Activated CD8-positive, alpha-beta T cell treated with anti-CD3 and anti-CD28 coated beads for 36 hours (primary cell): ENCODE measurements at regions not wholly inside any gene's neighbourhood (a gene's known extent, or its start where the extent isn't known, plus 50 kb on each side); places are given as distances from the start of the nearest gene placed in this dataset.

Experiments
- ATAC-seq: fragments of 200-7000 bp; cut with Tn5 transposase; one replicate; pipeline ENCODE4 v1.10.0; 2021; ENCODE audit warnings: mild to moderate bottlenecking, moderate library complexity
- CTCF ChIA-PET: fragments of 350-600 bp; sonication (Branson Sonifier 250); formaldehyde crosslinking; loops from one replicate; lab custom pipeline; 2021; ENCODE audit warnings: antibody characterized with exemption; lab: Charles Lee
- POLR2A ChIA-PET: fragments of 350-600 bp; sonication (Branson Sonifier 250); formaldehyde crosslinking; loops from one replicate; lab custom pipeline; 2021; ENCODE audit warnings: antibody characterized with exemption; lab: Charles Lee
- DNase-seq: peaks from one replicate; pipeline ENCODE4 v3.0.0-alpha.2; 2020
- H3K27ac Mint-ChIP-seq: one replicate; pipeline ENCODE4 v1.8.0; 2021; ENCODE audit warnings: mild to moderate bottlenecking, mixed read lengths
- H3K27me3 Mint-ChIP-seq: one replicate; pipeline ENCODE4 v1.8.0; 2021; ENCODE audit warnings: mixed read lengths
- H3K36me3 Mint-ChIP-seq: one replicate; pipeline ENCODE4 v1.8.0; 2021; ENCODE audit warnings: low read depth, mixed read lengths
- H3K4me1 Mint-ChIP-seq: one replicate; pipeline ENCODE4 v1.8.0; 2021; ENCODE audit warnings: low read depth, mixed read lengths
- H3K4me3 Mint-ChIP-seq: one replicate; pipeline ENCODE4 v1.8.0; 2021; ENCODE audit warnings: mild to moderate bottlenecking, moderate library complexity, mixed read lengths
- H3K9me3 Mint-ChIP-seq: one replicate; pipeline ENCODE4 v1.8.0; 2021; ENCODE audit warnings: mixed read lengths
- intact Hi-C: fragments of 100-400 bp; cut with micrococcal nuclease; formaldehyde crosslinking; loops from one replicate; pipeline ENCODE4 v1.10.0; 2022
- TF ChIP-seq, protein P1 (sequence below): fragments of 200-600 bp; IDR thresholded peaks from one replicate; pipeline ENCODE4 v1.8.0; 2022; ENCODE audit warnings: antibody characterized with exemption, mild to moderate bottlenecking

DNA sequence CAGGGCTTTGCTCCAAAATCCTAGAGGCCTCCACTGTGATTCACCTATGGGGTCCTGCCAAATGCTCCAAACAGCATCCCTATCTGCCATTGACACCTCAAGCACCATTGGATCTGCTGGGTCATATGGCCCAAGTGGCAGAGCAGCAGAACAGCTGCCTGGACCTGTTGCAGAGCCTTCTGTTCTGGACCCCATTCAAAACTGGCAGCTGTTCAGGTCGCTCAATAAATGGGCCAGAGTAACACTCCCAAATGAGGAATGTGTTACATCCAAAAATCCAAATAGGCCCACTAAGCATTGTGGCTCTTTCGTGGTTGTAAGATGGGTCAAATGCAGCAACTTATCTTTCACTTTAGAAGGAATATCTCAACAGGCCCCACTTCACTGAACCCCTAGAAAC is 783.6 kb downstream of the DCDC2C start:
- H3K4me3 Mint-ChIP-seq = no peak overlapping the region
- intact Hi-C loops = no loop called here
- peaks cover 23% of the 10 kb centered on the region for H3K9me3 Mint-ChIP-seq
- ATAC-seq (no peak), DNase-seq (no peak)
- no peaks in the 10 kb centered on the region for H3K4me1 Mint-ChIP-seq
- TF ChIP-seq, protein P1, sequence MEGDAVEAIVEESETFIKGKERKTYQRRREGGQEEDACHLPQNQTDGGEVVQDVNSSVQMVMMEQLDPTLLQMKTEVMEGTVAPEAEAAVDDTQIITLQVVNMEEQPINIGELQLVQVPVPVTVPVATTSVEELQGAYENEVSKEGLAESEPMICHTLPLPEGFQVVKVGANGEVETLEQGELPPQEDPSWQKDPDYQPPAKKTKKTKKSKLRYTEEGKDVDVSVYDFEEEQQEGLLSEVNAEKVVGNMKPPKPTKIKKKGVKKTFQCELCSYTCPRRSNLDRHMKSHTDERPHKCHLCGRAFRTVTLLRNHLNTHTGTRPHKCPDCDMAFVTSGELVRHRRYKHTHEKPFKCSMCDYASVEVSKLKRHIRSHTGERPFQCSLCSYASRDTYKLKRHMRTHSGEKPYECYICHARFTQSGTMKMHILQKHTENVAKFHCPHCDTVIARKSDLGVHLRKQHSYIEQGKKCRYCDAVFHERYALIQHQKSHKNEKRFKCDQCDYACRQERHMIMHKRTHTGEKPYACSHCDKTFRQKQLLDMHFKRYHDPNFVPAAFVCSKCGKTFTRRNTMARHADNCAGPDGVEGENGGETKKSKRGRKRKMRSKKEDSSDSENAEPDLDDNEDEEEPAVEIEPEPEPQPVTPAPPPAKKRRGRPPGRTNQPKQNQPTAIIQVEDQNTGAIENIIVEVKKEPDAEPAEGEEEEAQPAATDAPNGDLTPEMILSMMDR = no peak
- POLR2A ChIA-PET = no interaction called here
- H3K27ac Mint-ChIP-seq = no peak overlapping the region
- no peaks in the 10 kb centered on the region for H3K36me3 Mint-ChIP-seq
- CTCF ChIA-PET = no interaction called here
- no peaks in the 10 kb centered on the region for H3K27me3 Mint-ChIP-seq

DNA sequence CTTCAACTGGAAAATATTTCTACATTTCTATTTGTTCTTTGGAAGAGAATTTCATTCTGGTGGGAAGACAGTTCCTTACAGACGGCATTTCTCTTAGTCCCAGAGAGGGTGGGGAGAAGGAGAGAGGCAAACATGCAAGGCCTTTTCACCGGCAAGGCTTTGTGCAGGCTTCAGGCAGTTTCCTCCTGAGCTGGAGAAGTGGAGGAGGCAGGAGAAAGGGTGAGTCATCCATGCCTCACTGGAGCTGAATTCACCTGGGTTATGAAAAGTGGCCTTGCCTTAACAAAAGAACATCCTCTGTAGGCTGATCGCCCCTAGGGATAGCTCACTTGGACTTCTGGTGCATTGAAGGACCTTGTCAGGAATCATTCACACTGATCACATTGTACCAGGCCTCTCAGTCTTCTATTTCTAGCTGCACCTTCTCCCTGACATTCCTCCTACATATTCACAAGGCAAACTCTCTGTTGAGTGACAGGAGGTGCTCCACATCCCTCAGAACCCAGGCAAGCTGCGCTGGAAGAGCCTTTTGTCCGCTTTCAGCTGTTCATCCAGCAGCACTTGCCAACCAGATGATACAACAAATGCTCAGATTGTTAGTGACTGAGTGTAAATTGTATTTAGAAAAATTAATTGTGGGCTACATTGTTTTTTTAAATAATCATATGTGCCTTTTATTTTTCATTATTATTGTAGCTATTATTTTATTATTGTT is 796.1 kb downstream of the DCDC2C start:
- no peak for ATAC-seq
- TF ChIP-seq, protein P1 = no peak
- CTCF ChIA-PET = no interaction called here
- no peaks in the 10 kb centered on the region for H3K36me3 Mint-ChIP-seq
- no peaks in the 10 kb centered on the region for H3K27me3 Mint-ChIP-seq
- no peak for DNase-seq
- H3K27ac Mint-ChIP-seq = no peak overlapping the region
- peaks cover 4% of the 10 kb centered on the region for H3K9me3 Mint-ChIP-seq
- intact Hi-C loops = no loop called here
- H3K4me3 Mint-ChIP-seq = no peak overlapping the region
- POLR2A ChIA-PET = no interaction called here
- H3K4me1 Mint-ChIP-seq = no peaks in the 10 kb centered on the region

DNA sequence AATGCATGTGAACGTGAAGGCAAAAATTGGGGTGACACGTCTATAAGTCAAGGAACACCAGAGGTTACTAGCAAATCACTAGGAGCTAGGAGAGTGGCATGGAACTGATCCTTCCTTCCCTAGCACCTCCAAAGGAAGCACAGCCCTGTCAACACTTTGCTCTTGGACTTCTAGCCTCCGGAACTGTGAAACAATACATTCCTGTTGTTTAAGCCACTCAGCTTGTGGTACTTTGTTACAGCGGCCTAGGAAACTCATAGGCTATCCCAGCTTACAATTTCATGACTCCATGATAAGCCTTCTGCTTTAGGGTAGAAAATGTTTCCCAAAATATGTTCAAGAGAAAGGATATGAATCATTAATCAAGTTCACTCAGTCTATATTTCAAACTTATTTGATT is 798.1 kb downstream of the DCDC2C start:
- H3K9me3 Mint-ChIP-seq = peaks cover 4% of the 10 kb centered on the region
- H3K36me3 Mint-ChIP-seq = no peaks in the 10 kb centered on the region
- H3K27ac Mint-ChIP-seq = no peak overlapping the region
- TF ChIP-seq, protein P1 = no peak
- no peaks in the 10 kb centered on the region for H3K4me1 Mint-ChIP-seq
- no peak overlapping the region for H3K4me3 Mint-ChIP-seq
- ChIA-PET POLR2A (no interaction called here), CTCF (no interaction called here)
- intact Hi-C loops = no loop called here
- H3K27me3 Mint-ChIP-seq = no peaks in the 10 kb centered on the region
- DNase-seq = no peak
- ATAC-seq = no peak

DNA sequence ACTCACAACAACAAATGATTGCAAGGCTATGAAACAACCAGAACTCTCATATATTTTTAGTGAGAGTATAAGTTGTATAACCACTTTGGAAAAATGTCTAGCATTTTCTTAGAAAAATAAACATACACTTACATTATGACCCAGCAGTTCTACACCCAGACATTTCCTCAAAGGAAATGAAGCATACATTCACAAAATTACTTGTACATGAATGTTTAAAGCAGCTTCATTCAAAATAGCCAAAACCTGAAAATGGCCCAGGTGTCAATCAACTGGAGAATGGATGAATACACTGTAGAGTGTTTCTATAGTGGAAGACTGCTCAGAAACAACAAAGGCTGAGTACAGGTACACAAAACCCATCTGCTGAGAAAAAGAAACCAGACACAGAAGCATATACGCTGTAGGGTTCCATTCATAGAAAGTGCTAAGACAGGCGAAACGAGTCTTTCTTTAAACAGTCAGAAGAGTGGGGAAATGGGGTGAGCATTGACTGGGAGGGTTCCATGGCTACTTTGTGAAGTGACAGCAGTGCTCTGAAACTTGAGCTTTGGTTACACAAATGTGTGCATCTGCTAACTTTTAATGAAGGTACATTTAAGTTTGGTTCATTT is 799.0 kb downstream of the DCDC2C start:
- H3K27me3 Mint-ChIP-seq = no peaks in the 10 kb centered on the region
- ATAC-seq (no peak), DNase-seq (no peak)
- intact Hi-C loops = no loop called here
- H3K36me3 Mint-ChIP-seq = no peaks in the 10 kb centered on the region
- H3K4me3 Mint-ChIP-seq = no peak overlapping the region
- H3K27ac Mint-ChIP-seq = no peak overlapping the region
- H3K9me3 Mint-ChIP-seq = peaks cover 6% of the 10 kb centered on the region
- ChIA-PET POLR2A (no interaction called here), CTCF (no interaction called here)
- no peaks in the 10 kb centered on the region for H3K4me1 Mint-ChIP-seq
- TF ChIP-seq, protein P1 = no peak

DNA sequence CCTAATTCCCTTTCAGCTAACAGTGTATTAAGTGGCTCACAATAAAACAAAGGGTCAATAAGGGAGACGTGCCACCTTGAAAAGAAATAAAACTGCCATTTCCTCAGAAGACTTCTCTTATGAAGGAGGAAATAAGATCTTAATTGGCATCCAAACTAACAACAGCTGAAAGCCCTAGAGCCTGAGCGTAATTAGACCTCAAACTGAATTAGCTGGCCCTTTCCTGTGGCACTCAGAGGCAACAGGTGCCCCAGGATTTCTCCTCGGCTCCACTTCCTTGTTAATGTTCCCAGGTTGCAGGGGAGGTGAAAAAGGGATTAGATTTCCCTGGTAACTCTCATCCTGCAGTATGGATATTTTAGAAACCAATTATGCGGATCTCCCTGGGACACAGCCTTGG is 804.3 kb downstream of the DCDC2C start:
- intact Hi-C loops = no loop called here
- ChIA-PET CTCF (no interaction called here), POLR2A (no interaction called here)
- ATAC-seq (no peak), DNase-seq (no peak)
- TF ChIP-seq, protein P1 = no peak
- Mint-ChIP-seq H3K27ac (no peak overlapping the region), H3K9me3 (peaks cover 13% of the 10 kb centered on the region), H3K36me3 (no peaks in the 10 kb centered on the region), H3K4me3 (no peak overlapping the region), H3K27me3 (no peaks in the 10 kb centered on the region), H3K4me1 (no peaks in the 10 kb centered on the region)
